Putamen (tissue), 1 donor: ENCODE measurements at regions not wholly inside any gene's neighbourhood (a gene's known extent, or its start where the extent isn't known, plus 50 kb on each side); places are given as distances from the start of the nearest gene placed in this dataset.
"Not testable (repeated sequence)": the region's sequence is repeated elsewhere in the genome, so short reads cannot be mapped to it uniquely, and the experiment has no call there.

ENCODE experiments used
- DNase-seq: peaks from one replicate; pipeline ENCODE4 v3.0.0-alpha.2; 2016; ENCODE audit warnings: low spot score

DNA sequence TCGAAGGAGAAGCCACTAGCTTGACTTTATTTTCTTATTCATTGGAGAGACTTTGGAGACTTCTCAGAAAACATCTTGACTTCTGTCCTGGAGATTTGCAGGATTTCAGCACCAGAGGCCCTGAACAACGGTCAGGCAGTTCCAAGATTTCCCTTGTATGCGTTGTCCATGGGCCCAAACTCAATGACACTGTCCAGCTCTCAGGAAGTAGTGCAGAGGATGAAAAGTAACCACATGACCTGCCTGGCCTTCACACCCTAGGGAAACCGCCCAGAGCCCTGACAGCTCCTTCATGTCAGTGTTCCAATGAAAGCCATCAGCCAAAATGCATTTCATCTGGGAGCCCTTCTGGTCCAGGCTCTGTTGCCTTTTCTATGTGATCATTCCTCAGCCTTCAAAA, 214.1 kb downstream of the BLID start:
- DNase-seq = no peak

GRCh38 chr11:121901417-121901816, 214.6 kb downstream of the BLID start:
- DNase-seq = not testable (repeated sequence)

DNA sequence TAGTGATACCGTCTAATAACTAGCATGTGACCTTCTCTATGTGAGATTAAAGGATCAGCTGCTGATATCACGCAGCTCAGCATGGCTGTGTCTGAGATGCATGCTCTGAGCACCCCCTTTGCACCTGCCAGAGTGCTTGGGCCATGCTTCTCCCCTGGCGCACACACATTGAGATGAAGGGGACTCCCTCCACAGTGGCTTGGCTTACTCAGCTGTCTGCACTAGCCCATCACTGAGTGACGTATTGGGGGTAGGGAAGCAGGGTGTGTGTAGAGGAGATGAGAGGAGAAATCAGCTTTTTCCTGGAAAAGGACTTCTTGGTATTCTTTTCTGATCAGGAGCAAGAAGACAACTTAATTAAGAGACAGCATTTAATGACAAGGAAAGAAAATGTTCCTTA, 216.5 kb downstream of the BLID start:
- DNase-seq = no peak

GRCh38 chr11:121898903-121899302, 217.1 kb downstream of the BLID start:
- DNase-seq = no peak

DNA sequence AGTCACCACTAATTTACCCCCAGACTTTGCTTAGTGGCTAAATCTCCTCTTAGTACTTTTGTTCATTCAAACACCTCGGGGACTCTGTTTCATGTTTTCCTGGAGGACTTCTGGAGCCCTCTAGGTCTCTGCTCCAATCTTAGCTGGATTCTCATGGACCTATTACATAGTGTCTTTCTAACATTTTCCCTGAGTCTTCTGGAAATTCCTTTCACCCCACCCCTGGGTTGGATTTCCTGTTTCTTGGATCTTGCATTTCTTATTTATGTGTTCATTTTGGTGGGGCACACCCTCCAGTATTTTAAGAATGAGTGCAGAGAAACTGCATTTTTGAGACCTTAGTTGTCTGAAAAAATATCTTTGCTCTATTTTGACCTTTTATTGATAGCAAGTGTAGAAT, 220.1 kb downstream of the BLID start:
- no peak for DNase-seq

DNA sequence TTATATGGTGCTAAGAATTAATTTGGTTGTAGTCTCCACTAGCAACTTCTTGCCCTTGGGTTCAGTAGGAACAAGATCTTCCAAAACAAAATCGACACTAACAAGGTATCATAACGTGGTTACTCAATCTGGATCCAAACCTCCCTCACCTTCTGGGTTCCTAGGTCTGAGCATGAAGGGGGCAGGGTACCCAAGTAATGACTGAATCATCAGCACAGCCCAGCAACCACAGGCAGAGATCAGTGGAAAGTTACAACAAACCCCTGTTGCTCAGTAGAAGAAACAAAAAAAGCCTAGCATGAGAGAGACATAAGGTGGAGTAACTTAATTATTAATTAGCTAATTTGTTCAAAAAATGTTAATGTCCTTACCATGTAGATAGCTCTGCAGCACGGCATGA, 221.4 kb downstream of the BLID start:
- no peak for DNase-seq

- DNase-seq = no peak
These were observed 223.2 kb downstream of the BLID start for GRCh38 chr11:121892863-121893262.

DNA sequence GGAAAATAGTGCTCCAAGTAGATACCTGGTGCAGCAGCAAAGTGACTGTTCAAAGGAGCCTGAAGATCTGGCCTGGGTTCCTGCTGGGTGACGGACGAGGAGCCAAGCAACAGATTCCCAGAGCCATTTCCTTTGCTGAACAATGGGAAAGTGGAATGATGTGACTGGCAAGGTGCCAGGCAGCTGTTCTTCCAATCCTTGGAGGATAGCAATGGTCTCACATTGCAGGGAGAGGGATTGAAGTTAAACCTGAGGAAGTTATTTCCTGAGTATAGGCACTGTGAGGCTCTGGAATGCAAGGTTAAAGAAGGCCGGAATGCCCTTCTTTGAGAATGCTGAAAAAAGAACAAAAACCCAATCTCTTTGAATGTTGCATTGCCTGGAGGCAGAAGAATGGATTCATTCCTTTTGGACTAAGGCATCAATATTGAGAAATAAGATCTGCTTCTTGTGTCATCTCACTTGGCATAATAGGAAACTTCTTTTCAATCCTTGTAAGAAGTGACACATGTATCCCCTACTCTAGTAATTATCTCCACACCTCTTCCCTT, 223.8 kb downstream of the BLID start:
- no peak for DNase-seq

DNA sequence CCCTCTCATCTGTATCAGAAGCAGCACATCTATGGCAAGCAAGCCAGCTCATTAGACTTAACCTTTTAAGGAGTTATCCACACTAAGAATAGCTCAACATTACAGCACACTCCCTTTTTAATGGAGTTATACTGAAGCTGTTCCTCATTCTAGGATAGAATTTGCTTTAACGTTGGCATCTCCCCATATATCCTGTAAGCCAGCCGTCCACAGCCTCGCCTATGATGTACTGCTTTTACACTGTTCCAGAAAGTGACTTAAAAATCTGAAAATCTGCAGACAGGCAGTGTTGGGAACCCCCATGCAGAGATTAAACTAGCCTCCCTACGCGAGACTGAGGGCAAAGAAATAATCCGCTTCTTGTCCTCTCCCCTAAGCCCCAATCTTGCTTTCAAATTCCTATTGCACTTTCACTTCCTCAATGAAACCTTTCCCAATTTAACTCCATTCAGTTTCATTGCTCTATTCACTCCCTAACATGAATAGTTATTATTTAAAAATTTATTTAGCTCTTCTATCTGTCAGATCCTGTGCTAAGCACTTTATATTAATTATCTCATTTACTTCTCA, 225.0 kb downstream of the BLID start:
- no peak for DNase-seq

GRCh38 chr11:121890377-121890776, 225.6 kb downstream of the BLID start:
- DNase-seq = peak; percentile 19

GRCh38 chr11:121889931-121890330, 226.1 kb downstream of the BLID start:
- no peak for DNase-seq

GRCh38 chr11:121889186-121889585, 226.8 kb downstream of the BLID start:
- DNase-seq = no peak

- DNase-seq = no peak
These were observed 227.9 kb downstream of the BLID start for GRCh38 chr11:121887976-121888557.

- DNase-seq = peak; percentile 20
These were observed 228.4 kb downstream of the BLID start for GRCh38 chr11:121887569-121887968.

DNA sequence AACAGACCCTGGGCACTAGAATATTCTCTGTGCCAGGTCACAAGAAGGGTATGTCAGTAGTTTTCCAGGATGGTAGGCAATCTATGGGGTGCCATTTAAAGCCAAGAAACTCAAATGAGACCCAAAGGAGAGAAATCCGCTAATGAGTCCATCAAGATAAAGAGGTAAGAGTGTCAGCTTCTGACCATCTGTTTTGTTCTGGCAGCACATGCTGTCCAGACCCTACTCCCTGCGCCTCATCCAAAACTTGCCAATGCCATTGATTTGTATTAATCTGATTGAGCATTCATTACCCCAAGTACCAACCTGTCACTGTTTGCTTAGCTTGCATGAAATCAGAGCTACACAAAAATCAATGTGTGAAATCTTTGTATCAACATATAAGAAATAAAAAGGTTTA, 229.0 kb downstream of the BLID start:
- DNase-seq = no peak

- DNase-seq = no peak
These were observed 229.8 kb downstream of the BLID start for GRCh38 chr11:121886005-121886734.

GRCh38 chr11:121884626-121885025, 231.4 kb downstream of the BLID start:
- DNase-seq = no peak

DNA sequence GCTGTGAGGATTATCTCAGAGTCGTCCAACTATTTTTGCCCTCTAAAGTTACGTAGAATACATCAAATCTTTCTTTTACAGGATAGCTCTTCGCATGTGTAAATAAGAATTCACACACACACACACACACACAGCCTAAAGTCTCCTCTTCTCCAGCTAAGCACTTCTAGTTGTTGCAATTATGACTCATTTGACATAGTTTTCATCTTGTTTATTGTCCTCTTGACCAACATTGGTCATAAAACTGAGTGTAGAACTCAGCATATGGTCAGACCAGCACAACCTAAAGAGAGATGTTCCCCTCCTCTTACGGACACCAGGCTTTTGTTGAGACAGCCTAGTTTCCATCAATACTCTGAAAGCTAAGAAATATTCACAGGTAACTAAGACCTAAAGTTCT, 234.2 kb downstream of the BLID start:
- no peak for DNase-seq

DNA sequence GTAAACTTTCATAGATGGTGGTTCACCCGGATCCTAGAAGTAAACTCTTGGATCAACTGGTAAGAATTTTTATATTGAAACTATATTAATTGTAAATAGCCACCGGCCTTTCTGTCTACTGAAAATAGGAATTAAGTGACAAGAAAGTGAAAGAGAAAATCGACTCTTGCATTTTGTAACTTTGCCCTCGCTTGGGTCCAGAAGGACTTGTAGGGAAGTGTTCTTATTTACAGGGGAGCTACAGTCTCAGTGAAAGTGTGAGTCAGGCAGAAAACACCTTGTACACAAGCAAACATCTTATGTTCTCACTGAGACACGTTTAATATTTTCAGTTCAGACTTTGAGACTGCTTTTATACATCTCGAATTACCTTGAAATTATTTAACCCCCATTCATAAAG, 238.9 kb downstream of the BLID start:
- no peak for DNase-seq

DNA sequence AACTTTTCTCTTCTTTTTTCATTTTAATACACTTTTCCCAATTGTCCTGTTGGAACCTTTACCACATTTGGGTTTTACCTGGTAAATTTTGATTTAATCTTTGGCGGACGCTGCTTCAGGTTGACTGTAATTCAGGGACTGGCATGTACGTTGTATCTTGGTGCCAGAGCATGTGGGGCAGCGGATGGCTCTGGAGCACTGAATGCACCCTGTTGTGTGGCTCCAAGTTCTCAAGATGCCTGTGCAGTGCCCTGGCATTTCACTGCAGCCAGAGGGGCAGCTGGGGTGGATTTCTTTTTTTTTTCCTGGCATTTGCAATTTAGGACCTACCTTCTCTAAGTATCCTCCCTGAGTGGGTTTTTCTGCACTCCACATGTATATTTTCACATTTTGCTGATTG, 242.2 kb downstream of the BLID start:
- DNase-seq = no peak

DNA sequence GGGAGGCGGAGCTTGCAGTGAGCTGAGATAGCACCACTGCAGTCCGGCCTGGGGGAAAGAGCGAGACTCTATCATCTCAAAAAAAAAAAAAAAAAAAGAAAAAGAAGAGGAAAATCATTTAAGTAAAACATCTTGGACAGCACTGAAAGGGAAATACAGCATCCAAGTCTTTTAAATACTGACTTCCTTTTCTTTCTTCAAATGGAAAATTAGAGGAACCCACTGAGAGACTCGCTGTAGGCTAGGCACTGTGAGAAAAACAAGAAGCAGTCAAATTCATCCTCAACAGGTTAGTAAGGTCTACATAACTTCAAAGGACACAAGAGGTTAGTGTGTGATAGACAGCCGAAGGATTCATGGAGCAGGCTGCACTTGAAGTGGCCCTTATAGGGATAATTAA, 243.7 kb downstream of the BLID start:
- DNase-seq = no peak

GRCh38 chr11:121870206-121871045, 245.6 kb downstream of the BLID start:
- no peak for DNase-seq

DNA sequence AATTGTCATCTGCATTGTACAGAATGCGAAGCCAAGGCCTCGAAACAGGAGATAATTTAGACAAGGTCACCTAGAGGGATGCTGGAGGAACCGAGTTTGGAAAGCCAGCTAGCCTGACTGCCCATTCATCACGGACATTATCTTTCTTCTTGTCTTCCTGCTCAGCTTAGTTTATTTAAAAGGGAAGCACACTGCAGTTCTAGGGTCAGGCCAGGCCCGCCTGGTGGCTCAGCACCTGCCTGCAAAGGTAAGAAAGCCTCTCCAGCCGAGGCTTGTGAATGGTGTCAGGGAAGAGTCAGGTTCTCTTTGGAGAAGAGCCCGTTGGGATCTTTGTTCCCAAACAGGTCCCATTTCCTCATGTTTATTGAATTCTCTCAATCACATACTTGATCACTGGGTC, 246.5 kb downstream of the BLID start:
- no peak for DNase-seq
